H9 (cell line): ENCODE measurements at regions not wholly inside any gene's neighbourhood (a gene's known extent, or its start where the extent isn't known, plus 50 kb on each side); places are given as distances from the start of the nearest gene placed in this dataset.

Experiments used
- DNase-seq: peaks from one replicate; pipeline ENCODE4 v3.0.0-alpha.2; 2017
- H2AFZ ChIP-seq: one replicate; pipeline ENCODE4 v1.6.1; 2013; ENCODE audit warnings: mild to moderate bottlenecking, low read length, control low read depth, moderate library complexity
- H2AK5ac ChIP-seq: 2 replicates; pipeline ENCODE4 v1.6.1; 2013; ENCODE audit warnings: low read length, control low read depth, mixed read lengths; ENCODE audit not compliant: insufficient read length
- H2BK120ac ChIP-seq: one replicate; pipeline ENCODE4 v1.6.1; 2013; ENCODE audit warnings: low read depth, mild to moderate bottlenecking, low read length, control low read depth, inconsistent platforms; ENCODE audit not compliant: poor library complexity, severe bottlenecking
- H2BK12ac ChIP-seq: 2 replicates; pipeline ENCODE4 v1.6.1; 2013; ENCODE audit warnings: low read length, control low read depth, mixed read lengths, low read depth; ENCODE audit not compliant: insufficient read length
- H2BK15ac ChIP-seq: 2 replicates; pipeline ENCODE4 v1.6.1; 2013; ENCODE audit warnings: low read depth, low read length, control low read depth
- H2BK20ac ChIP-seq: one replicate; pipeline ENCODE4 v1.6.1; 2013; ENCODE audit warnings: low read depth, mild to moderate bottlenecking, low read length, control low read depth, inconsistent platforms; ENCODE audit not compliant: poor library complexity, severe bottlenecking
- H2BK5ac ChIP-seq: 2 replicates; pipeline ENCODE4 v1.6.1; 2013; ENCODE audit warnings: low read length, control low read depth, mixed read lengths; ENCODE audit not compliant: insufficient read length
- H3K14ac ChIP-seq: 2 replicates; pipeline ENCODE4 v1.6.1; 2013; ENCODE audit warnings: low read length, control low read depth; ENCODE audit not compliant: insufficient read depth
- H3K18ac ChIP-seq: 2 replicates; pipeline ENCODE4 v1.6.1; 2013; ENCODE audit warnings: low read depth, mild to moderate bottlenecking, mixed read lengths, low read length, control low read depth; ENCODE audit not compliant: insufficient read length
- H3K23ac ChIP-seq: 2 replicates; pipeline ENCODE4 v1.6.1; 2013; ENCODE audit warnings: low read length, control low read depth, mixed read lengths, low read depth; ENCODE audit not compliant: insufficient read length
- H3K23me2 ChIP-seq: 2 replicates; pipeline ENCODE4 v1.6.1; 2013; ENCODE audit warnings: low read depth, mild to moderate bottlenecking, mixed read lengths, low read length, control low read depth; ENCODE audit not compliant: insufficient read length, poor library complexity, severe bottlenecking
- H3K27ac ChIP-seq: 2 replicates; pipeline ENCODE4 v1.5.1; 2013; ENCODE audit warnings: low read length, control low read depth, mixed read lengths, low read depth; ENCODE audit not compliant: insufficient read length
- H3K27me3 ChIP-seq: 2 replicates; pipeline ENCODE4 v1.6.1; 2013; ENCODE audit warnings: low read length, control low read depth, inconsistent platforms; ENCODE audit not compliant: insufficient read depth
- H3K4ac ChIP-seq: 2 replicates; pipeline ENCODE4 v1.6.1; 2013; ENCODE audit warnings: low read depth, mild to moderate bottlenecking, control low read depth, inconsistent platforms, low read length, moderate library complexity
- H3K4me1 ChIP-seq: 2 replicates; pipeline ENCODE4 v1.6.1; 2013; ENCODE audit warnings: low read length, control low read depth, inconsistent platforms; ENCODE audit not compliant: insufficient read depth
- H3K4me2 ChIP-seq: 2 replicates; pipeline ENCODE4 v1.6.1; 2013; ENCODE audit warnings: low read length, control low read depth, mixed read lengths; ENCODE audit not compliant: insufficient read length, insufficient read depth
- H3K56ac ChIP-seq: 2 replicates; pipeline ENCODE4 v1.6.1; 2013; ENCODE audit warnings: low read depth, mild to moderate bottlenecking, mixed read lengths, low read length, control low read depth; ENCODE audit not compliant: insufficient read length
- H3K79me1 ChIP-seq: 2 replicates; pipeline ENCODE4 v1.6.1; 2013; ENCODE audit warnings: low read depth, mild to moderate bottlenecking, moderate library complexity, low read length, control low read depth, inconsistent platforms; ENCODE audit not compliant: insufficient read depth, poor library complexity, severe bottlenecking
- H3K79me2 ChIP-seq: 2 replicates; pipeline ENCODE4 v1.6.1; 2013; ENCODE audit warnings: low read length, control low read depth, inconsistent platforms; ENCODE audit not compliant: insufficient read depth
- H3K9ac ChIP-seq: 2 replicates; pipeline ENCODE4 v1.6.1; 2013; ENCODE audit warnings: low read length, control low read depth, mixed read lengths; ENCODE audit not compliant: insufficient read length; ENCODE audit errors: extremely low read depth
- H3K9me3 ChIP-seq: one replicate; pipeline ENCODE4 v1.6.1; 2013; ENCODE audit warnings: low read depth, low read length, inconsistent platforms; ENCODE audit not compliant: control insufficient read depth
- H3T11ph ChIP-seq: one replicate; pipeline ENCODE4 v1.6.1; 2013; ENCODE audit warnings: mild to moderate bottlenecking, low read length, control low read depth, inconsistent platforms
- H4K20me1 ChIP-seq: one replicate; pipeline ENCODE4 v1.6.1; 2013; ENCODE audit not compliant: control insufficient read depth, insufficient read length, insufficient read depth
- H4K5ac ChIP-seq: 2 replicates; pipeline ENCODE4 v1.6.1; 2013; ENCODE audit warnings: low read depth, mild to moderate bottlenecking, mixed read lengths, low read length, control low read depth; ENCODE audit not compliant: insufficient read length
- H4K8ac ChIP-seq: replicated peaks from 2 replicates; pipeline ENCODE4 v1.6.1; 2013; ENCODE audit warnings: low read length, control low read depth, mixed read lengths, low read depth; ENCODE audit not compliant: insufficient read length
- H4K91ac ChIP-seq: 2 replicates; pipeline ENCODE4 v1.6.1; 2013; ENCODE audit warnings: low read depth, mild to moderate bottlenecking, moderate library complexity, mixed read lengths, low read length, control low read depth; ENCODE audit not compliant: insufficient read length
- H3K27ac Mint-ChIP-seq, 3 experiments: 2 replicates in 2 of 3; 3 replicates in 1 of 3; pipeline ENCODE4 v1.8.0; 2020 to 2021; ENCODE audit warnings: mixed read lengths in 3 of 3, mild to moderate bottlenecking in 1 of 3, moderate library complexity in 1 of 3
- H3K27me3 Mint-ChIP-seq: 2 replicates; pipeline ENCODE4 v1.8.0; 2021; ENCODE audit warnings: low read depth, mild to moderate bottlenecking, moderate library complexity, mixed read lengths
- H3K36me3 Mint-ChIP-seq, 3 experiments: 2 replicates in 2 of 3; 3 replicates in 1 of 3; pipeline ENCODE4 v1.8.0; 2020 to 2021; ENCODE audit warnings: low read depth in 3 of 3, mixed read lengths in 3 of 3; ENCODE audit not compliant: insufficient read depth in 1 of 3
- H3K4me1 Mint-ChIP-seq, 2 experiments: 2 replicates each; pipeline ENCODE4 v1.8.0; 2020; ENCODE audit warnings: mixed read lengths in 2 of 2
- H3K4me3 Mint-ChIP-seq, 2 experiments: 2 replicates in 1 of 2; 3 replicates in 1 of 2; pipeline ENCODE4 v1.8.0; 2020 to 2021; ENCODE audit warnings: mild to moderate bottlenecking in 2 of 2, mixed read lengths in 2 of 2, moderate library complexity in 1 of 2
- H3K9me3 Mint-ChIP-seq, 2 experiments: 2 replicates in 1 of 2; 3 replicates in 1 of 2; pipeline ENCODE4 v1.8.0; 2020; ENCODE audit warnings: mild to moderate bottlenecking in 2 of 2, mixed read lengths in 2 of 2, moderate library complexity in 1 of 2
- WGBS: extraction: QIAGEN DNeasy Blood & Tissue Kit; methylation state at CpG from one replicate; pipeline ENCODE4 v1.1.7; 2013; ENCODE audit warnings: missing lambda C conversion rate, low lambda C conversion rate, mixed read lengths; ENCODE audit not compliant: insufficient read length; ENCODE audit errors: extremely low coverage; 5-methylcytosine and 5-hydroxymethylcytosine counted together
- TF ChIP-seq, protein P1 (sequence below): fragments of 200-600 bp; sonication (generic); conservative IDR thresholded peaks from 3 replicates; pipeline ENCODE4 v1.8.0; 2021; ENCODE audit warnings: antibody characterized with exemption, mild to moderate bottlenecking

DNA sequence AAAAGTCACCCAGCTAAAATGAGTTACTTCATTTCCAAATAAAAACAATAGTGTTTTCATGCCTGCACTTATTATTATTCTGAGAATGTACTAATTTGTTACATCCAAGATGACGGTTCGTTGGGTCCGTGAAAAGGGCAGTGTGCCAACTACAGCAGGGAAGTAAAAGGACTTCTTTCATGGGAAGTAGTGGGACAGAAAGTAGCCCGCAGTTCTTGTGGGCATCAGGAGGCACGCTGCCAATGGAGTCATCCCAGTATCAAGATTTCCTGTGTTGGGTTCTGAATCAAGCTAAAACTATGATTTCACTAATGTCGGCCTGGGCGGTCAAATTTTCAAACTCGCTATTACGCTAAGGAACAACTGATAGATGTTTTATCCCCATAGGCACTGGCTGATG, 254.5 kb upstream of the SOX2 start:
- no peak overlapping the region for H3K23ac ChIP-seq
- WGBS: no CpG with 5 or more reads among the region's 9 CpGs

More for the DNA sequence above, 254.5 kb upstream of the SOX2 start:
- Histone ChIP-seq H2BK12ac (no peak overlapping the region), H4K20me1 (no peaks in the 10 kb centered on the region), H4K91ac (no peak overlapping the region), H3K27me3 (no peaks in the 10 kb centered on the region), H3T11ph (no peak overlapping the region), H4K5ac (no peak overlapping the region), H2BK20ac (no peak overlapping the region), H3K23me2 (no peaks in the 10 kb centered on the region), H4K8ac (no peak overlapping the region), H2AK5ac (no peak overlapping the region), H3K4me2 (no peak overlapping the region), H3K79me2 (no peaks in the 10 kb centered on the region), H3K9me3 (no peaks in the 10 kb centered on the region), H2BK5ac (no peak overlapping the region), H3K14ac (no peak overlapping the region), H2BK15ac (no peak overlapping the region), H3K18ac (no peak overlapping the region), H3K9ac (no peak overlapping the region), H2BK120ac (no peak overlapping the region), H3K79me1 (no peaks in the 10 kb centered on the region), H3K27ac (no peak overlapping the region), H3K4ac (no peak overlapping the region), H3K56ac (no peak overlapping the region), H3K4me1 (no peaks in the 10 kb centered on the region), H2AFZ (no peak overlapping the region)
- Mint-ChIP-seq H3K9me3 (no peaks in the 10 kb centered on the region), H3K27ac (no peak overlapping the region), H3K4me3 (no peak overlapping the region), H3K27me3 (no peaks in the 10 kb centered on the region), H3K4me1 (peaks cover 20 to 24% of the 10 kb centered on the region in 2 experiments), H3K36me3 (no peaks in the 10 kb centered on the region)
- DNase-seq: no peak
- TF ChIP-seq, protein P1, sequence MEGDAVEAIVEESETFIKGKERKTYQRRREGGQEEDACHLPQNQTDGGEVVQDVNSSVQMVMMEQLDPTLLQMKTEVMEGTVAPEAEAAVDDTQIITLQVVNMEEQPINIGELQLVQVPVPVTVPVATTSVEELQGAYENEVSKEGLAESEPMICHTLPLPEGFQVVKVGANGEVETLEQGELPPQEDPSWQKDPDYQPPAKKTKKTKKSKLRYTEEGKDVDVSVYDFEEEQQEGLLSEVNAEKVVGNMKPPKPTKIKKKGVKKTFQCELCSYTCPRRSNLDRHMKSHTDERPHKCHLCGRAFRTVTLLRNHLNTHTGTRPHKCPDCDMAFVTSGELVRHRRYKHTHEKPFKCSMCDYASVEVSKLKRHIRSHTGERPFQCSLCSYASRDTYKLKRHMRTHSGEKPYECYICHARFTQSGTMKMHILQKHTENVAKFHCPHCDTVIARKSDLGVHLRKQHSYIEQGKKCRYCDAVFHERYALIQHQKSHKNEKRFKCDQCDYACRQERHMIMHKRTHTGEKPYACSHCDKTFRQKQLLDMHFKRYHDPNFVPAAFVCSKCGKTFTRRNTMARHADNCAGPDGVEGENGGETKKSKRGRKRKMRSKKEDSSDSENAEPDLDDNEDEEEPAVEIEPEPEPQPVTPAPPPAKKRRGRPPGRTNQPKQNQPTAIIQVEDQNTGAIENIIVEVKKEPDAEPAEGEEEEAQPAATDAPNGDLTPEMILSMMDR: no peak
